ENCODE measurements at regions not wholly inside any gene's neighbourhood (a gene's known extent, or its start where the extent isn't known, plus 50 kb on each side); places are given as distances from the start of the nearest gene placed in this dataset.

DNA sequence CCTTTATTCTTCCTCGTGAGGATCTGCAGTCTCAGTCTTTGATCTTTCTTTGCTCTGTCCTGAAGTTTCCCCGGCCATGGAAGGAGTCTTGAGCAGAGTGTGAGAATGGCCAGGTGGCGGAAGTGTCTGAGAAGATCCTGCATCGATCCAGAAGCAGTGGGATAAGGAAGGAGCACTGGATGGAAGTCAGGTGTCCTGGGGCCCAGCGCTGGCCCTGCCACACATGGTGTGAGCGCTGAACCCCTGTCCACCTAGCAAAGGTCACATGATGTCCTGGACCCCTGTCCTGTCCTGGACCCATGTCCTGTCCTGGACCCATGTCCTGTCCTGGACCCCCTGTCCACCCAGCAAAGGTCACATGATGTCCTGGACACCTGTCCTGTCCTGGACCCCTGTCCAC is 111.8 kb upstream of the MED13L start:
- dilution Hi-C loops (cut with MboI; ENCODE audit: extremely low pct_ligation_motif_present, low sequenced_read_pairs), result no loop called here
- Histone ChIP-seq H3K36me3 (ENCODE audit: control insufficient read depth in 2 of 2, extremely low read depth in 1 of 2, insufficient read depth in 2 of 2, low read length in 2 of 2) (no peaks in the 10 kb centered on the region), H3K4me3 (ENCODE audit: control insufficient read depth in 2 of 3, extremely low read depth in 1 of 3, insufficient read depth in 2 of 3, low read depth in 1 of 3, low read length in 3 of 3) (no peak overlapping the region), H3K9me3 (ENCODE audit: control insufficient read depth, low read depth, low read length) (no peaks in the 10 kb centered on the region), H2AFZ (ENCODE audit: control insufficient read depth, low read length) (no peak overlapping the region), H3K27me3 (ENCODE audit: control insufficient read depth, extremely low read depth, insufficient read depth, low read length) (peaks cover 4% of the 10 kb centered on the region), H3K9ac (ENCODE audit: control insufficient read depth, extremely low read depth, insufficient read depth, low read length) (peak overlapping the region; percentile 36), H3K79me2 (ENCODE audit: control insufficient read depth, insufficient read depth, low read length) (no peaks in the 10 kb centered on the region), H3K9me1 (ENCODE audit: control insufficient read depth, extremely low read depth, insufficient read depth, low read length) (no peaks in the 10 kb centered on the region), H3K4me2 (ENCODE audit: control insufficient read depth, extremely low read depth, insufficient read depth, low read depth, low read length) (peak overlapping the region; percentile 68), H4K20me1 (ENCODE audit: control insufficient read depth, extremely low read depth, insufficient read depth, low read length) (no peaks in the 10 kb centered on the region), H3K4me1 (ENCODE audit: control insufficient read depth, extremely low read depth, insufficient read depth, low read length) (peaks cover 18% of the 10 kb centered on the region), H3K27ac (ENCODE audit: control insufficient read depth, insufficient read depth, low read length) (peak overlapping the region; percentile 50)
- no peak for DNase-seq (ENCODE audit: low read depth, low spot score)
- TF ChIP-seq, protein P1, sequence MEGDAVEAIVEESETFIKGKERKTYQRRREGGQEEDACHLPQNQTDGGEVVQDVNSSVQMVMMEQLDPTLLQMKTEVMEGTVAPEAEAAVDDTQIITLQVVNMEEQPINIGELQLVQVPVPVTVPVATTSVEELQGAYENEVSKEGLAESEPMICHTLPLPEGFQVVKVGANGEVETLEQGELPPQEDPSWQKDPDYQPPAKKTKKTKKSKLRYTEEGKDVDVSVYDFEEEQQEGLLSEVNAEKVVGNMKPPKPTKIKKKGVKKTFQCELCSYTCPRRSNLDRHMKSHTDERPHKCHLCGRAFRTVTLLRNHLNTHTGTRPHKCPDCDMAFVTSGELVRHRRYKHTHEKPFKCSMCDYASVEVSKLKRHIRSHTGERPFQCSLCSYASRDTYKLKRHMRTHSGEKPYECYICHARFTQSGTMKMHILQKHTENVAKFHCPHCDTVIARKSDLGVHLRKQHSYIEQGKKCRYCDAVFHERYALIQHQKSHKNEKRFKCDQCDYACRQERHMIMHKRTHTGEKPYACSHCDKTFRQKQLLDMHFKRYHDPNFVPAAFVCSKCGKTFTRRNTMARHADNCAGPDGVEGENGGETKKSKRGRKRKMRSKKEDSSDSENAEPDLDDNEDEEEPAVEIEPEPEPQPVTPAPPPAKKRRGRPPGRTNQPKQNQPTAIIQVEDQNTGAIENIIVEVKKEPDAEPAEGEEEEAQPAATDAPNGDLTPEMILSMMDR (optimal IDR thresholded peaks at IDR 0.05 in 1 of 3, IDR thresholded peaks at IDR 0.05 in 1 of 3, conservative IDR thresholded peaks at IDR 0.05 in 1 of 3; ENCODE audit: extremely low read depth in 1 of 3, insufficient read depth in 2 of 3, low read length in 3 of 3), result no peak
- TF ChIP-seq EZH2 (IDR thresholded peaks at IDR 0.05; ENCODE audit: low read length), result no peak
- no peak for FAIRE-seq

DNA sequence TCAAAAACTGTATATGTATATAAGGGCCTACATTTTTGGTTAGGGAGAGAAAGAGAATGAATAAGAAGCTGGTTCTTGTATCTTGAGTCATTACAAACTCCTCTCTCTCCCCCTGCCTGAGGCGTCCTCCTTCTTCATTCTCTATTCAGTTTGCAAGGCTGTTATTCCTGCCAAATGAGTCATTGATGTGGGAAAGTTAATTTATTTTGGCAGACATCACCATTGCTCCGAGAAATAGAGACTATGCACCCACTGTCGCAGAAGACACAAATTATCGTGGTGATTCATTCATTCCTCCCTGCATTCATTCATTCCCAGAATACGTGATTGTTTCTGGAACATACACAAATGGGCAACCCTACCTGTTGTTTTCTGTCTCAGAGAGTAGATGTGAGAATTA is 112.5 kb upstream of the MED13L start:
- no peaks in the 10 kb centered on the region for H3K79me2 ChIP-seq (ENCODE audit: control insufficient read depth, insufficient read depth, low read length)
- peaks cover 18% of the 10 kb centered on the region for H3K4me1 ChIP-seq (ENCODE audit: control insufficient read depth, extremely low read depth, insufficient read depth, low read length)
- H3K4me3 ChIP-seq (ENCODE audit: control insufficient read depth in 2 of 3, extremely low read depth in 1 of 3, insufficient read depth in 2 of 3, low read depth in 1 of 3, low read length in 3 of 3), result no peak overlapping the region
- H3K36me3 ChIP-seq (ENCODE audit: control insufficient read depth in 2 of 2, extremely low read depth in 1 of 2, insufficient read depth in 2 of 2, low read length in 2 of 2), result no peaks in the 10 kb centered on the region
- peak overlapping the region; percentile 68 for H3K4me2 ChIP-seq (ENCODE audit: control insufficient read depth, extremely low read depth, insufficient read depth, low read depth, low read length)
- H4K20me1 ChIP-seq (ENCODE audit: control insufficient read depth, extremely low read depth, insufficient read depth, low read length), result no peaks in the 10 kb centered on the region
- FAIRE-seq (peak; percentile 64), DNase-seq (ENCODE audit: low read depth, low spot score) (peak; percentile 95)
- TF ChIP-seq, protein P1 (optimal IDR thresholded peaks at IDR 0.05 in 1 of 3, IDR thresholded peaks at IDR 0.05 in 1 of 3, conservative IDR thresholded peaks at IDR 0.05 in 1 of 3; ENCODE audit: extremely low read depth in 1 of 3, insufficient read depth in 2 of 3, low read length in 3 of 3), result no peak
- TF ChIP-seq EZH2 (IDR thresholded peaks at IDR 0.05; ENCODE audit: low read length), result no peak
- H2AFZ ChIP-seq (ENCODE audit: control insufficient read depth, low read length), result no peak overlapping the region
- dilution Hi-C loops (cut with MboI; ENCODE audit: extremely low pct_ligation_motif_present, low sequenced_read_pairs), result no loop called here
- peak overlapping the region; percentile 36 for H3K9ac ChIP-seq (ENCODE audit: control insufficient read depth, extremely low read depth, insufficient read depth, low read length)
- no peaks in the 10 kb centered on the region for H3K9me3 ChIP-seq (ENCODE audit: control insufficient read depth, low read depth, low read length)
- peaks cover 4% of the 10 kb centered on the region for H3K27me3 ChIP-seq (ENCODE audit: control insufficient read depth, extremely low read depth, insufficient read depth, low read length)
- H3K27ac ChIP-seq (ENCODE audit: control insufficient read depth, insufficient read depth, low read length), result peak overlapping the region; percentile 50
- no peaks in the 10 kb centered on the region for H3K9me1 ChIP-seq (ENCODE audit: control insufficient read depth, extremely low read depth, insufficient read depth, low read length)
